GM18508 (cell line): ENCODE measurements at regions not wholly inside any gene's neighbourhood (a gene's known extent, or its start where the extent isn't known, plus 50 kb on each side); places are given as distances from the start of the nearest gene placed in this dataset.
"Not testable (repeated sequence)": the region's sequence is repeated elsewhere in the genome, so short reads cannot be mapped to it uniquely, and the experiment has no call there.

Source experiments
- ATAC-seq: cut with Tn5 transposase; IDR thresholded peaks from one replicate; pipeline ENCODE4 v1.9.1; 2021; ENCODE audit warnings: moderate number of reproducible peaks; ENCODE audit not compliant: insufficient read depth, unreplicated experiment

DNA sequence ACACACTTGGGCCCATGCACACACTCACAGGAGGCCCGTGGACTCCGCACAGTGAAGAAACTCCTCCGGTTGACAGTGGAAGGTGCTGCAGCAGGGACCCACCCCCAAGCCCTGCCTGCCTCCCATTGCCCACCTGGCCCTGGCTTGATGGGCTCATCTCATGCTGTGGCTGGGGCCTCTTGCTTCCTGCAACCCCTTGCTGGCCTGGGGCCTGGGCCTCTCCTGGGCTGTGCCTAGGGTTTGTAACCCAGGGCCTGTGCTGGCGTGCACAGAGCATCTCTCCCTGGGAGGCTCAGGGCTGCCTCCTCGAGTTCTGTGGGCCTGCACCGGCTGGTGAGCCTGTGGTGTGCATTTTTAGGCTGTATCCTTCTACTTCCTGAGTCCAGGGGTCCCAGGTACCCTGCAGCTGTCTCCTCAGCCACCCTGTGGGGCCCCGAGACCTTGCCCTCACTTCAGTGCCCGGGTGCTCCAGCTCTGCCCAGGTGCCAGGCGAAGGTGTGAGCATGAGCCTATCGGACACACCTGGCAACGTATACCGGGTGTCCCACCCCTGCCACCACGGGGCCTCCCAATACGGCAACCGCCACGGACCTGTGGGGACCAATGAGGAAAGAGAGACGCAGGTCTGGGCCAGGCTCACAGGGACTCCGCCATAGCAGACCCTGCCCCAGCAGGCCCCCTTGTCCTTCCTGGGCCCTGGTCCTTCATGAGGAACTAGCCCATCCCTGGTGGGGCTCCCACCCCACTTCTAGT is 158.3 kb upstream of the POTEB2 start:
- ATAC-seq, result not testable (repeated sequence)

DNA sequence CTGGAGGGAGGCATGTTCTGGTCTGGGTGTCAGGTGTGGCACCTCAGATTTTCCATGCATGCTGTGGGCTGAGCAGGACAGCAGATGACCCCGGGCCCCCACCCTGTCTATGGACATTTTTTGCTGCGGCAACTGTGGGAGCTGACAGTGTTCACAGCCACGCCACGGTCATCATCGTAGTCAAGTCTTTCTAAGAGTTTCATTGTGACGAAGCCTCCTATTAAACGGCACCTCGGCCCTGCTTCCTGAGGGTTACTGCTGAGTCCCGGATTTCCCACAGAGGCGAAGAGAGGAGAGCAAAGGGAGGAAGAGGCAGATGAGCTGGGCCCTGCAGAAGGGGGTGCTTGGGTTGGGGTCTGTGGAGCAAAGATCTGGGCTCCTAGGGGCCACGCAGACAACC is 152.1 kb upstream of the POTEB2 start:
- ATAC-seq, result not testable (repeated sequence)

DNA sequence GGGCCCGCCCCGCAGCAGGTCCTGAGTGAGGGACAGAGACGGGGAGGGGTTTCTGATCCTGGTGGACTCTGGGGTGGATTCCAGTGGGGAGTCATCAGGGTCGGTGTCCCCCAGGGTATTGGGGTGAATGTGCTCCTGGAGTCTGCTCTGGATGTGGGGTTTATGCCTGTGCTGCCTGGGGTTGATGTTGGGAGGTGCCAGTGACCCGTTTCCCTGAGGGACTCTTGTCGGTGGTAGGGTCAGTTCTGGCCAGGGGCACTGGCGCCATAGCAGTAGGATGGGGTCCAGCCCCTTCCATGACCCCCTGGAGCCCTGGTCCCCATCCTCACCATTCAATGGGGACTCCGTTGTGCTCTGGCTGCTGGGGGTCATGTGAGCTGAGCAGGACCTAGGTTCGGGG is 151.2 kb upstream of the POTEB2 start:
- ATAC-seq, result not testable (repeated sequence)

DNA sequence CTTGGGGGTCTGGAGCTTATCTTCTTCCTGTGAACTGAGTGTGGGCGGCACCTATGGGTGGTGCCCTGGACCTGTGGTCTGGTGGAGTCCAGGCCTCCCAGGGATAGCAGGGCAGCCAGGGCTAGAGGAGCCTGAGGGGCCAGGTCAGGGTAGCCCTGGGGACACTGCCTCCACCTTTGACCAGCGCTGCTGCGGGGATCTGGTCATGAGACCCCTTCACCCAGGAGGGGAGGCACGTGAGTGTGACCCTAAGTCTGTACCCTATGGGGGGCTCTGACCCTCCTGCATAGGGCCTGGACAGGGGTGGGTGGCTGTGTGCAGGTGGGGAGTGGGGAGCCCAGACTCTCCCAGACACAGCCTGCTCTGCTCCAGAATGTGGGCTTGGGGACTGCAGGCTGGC is 150.5 kb upstream of the POTEB2 start:
- ATAC-seq, result not testable (repeated sequence)

DNA sequence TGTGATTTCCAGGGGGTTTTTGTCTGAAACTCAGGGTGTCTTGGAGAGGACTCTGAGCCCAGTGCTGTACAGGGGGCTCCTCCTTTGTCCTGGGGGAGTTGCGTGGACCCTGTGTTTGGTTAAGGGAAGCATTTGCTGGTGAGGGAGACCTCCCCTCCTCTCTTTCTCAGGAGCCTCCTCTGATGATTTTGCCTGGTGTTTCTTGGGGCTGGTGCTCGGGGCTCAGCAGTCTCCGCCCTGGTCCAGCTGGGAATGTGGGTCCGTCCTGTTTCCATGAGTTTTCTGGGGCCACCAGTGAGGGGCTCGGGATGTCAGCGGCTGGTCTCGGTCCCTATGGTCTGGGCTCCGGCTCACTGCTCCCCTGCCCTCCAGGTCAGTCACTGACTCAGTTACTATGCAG is 149.1 kb upstream of the POTEB2 start:
- not testable (repeated sequence) for ATAC-seq

DNA sequence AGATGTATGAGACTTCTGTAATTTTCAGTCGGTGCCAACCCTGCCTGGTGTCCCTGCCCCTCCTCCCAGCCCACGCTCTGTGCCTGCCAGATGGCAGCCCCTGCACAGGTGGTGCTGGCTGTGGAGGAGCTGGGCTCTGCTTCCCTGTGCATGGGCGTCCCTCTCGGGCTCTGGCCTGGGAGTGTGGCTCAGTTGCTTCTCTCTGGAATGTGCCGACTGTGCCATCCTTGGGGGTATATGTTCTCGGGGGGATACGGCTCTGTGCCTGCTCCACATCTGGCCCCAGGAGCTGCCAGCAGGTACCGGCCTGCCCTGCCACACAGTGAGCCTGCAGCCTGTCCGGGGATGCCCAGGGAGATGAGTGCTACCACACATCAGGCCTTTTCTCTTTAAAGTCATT is 147.2 kb upstream of the POTEB2 start:
- not testable (repeated sequence) for ATAC-seq

DNA sequence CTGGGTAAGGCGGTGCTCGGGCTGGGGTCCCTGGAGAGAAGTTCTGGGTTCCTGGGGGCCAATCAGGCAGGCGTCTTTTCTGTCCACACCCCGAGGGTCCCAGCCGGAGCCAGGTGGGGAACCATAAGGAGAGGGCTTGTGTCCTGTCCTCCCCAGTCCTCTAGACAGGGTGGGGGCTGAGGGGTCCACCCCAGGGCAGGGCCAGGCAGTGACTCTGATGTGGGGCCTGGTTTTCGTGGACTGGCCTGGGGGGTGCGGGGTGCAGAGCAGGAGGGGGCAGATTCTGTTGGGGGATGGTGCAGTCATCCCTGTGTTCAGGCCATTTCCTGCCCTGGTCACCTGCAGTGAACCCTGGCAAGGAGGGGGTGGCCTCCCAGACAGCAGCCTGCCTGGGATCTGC is 143.5 kb upstream of the POTEB2 start:
- not testable (repeated sequence) for ATAC-seq

DNA sequence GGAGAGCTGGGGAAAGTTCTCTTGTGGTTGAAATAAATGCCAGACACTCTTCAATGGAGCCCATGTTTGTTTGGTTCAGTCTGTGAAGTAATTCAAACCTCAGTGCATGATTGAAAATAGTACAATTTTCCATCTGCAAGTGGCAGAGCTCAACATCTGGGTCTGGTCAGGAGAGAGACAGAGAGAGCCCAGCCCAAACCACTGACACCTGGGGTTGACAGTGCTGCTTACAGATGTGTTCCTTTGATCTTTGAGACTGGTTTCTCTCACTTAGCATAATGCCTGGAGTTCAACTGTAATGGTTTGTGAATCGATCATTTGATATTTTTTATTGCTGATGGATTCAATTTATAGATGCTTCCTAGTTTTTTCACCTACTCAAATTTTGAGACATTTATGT is 137.3 kb upstream of the POTEB2 start:
- not testable (repeated sequence) for ATAC-seq

DNA sequence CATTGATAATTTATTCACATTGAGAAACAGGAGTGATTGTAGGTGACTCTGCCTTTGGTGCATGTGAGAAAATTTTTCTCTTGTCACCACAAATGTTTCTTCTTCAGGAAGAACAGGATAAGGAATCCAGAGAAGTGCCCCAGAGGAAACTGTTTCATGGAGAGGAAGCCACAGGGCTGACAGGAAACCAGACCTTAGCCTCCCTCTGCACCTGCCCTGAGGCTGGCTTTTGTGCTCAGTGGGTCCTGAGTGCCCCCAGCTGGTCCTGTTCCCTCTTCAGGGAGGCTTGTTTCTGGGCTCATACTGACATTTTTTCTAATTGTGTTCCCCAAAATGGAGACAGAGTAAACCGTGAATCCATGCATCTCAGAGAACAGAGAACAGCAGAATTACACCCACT is 135.8 kb upstream of the POTEB2 start:
- ATAC-seq, result not testable (repeated sequence)

DNA sequence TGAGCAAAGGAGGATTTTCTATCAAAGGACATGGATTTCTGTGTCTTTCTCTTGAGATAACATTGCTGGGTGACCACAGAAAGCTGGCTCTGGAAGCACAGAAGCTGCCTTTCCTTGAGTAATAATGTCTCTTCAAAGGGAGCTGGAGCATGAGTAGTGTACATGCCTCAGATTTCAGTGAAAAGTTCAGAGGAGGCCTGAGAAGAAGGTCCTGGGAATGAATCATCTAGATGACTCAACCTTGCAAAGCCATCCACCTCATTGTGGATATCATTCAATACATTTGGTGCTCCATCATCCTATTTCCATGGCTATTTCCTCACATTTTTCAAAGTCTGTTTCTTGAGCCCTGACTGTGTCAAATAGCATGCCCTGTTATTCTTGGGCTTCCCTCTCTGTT is 125.6 kb upstream of the POTEB2 start:
- not testable (repeated sequence) for ATAC-seq

DNA sequence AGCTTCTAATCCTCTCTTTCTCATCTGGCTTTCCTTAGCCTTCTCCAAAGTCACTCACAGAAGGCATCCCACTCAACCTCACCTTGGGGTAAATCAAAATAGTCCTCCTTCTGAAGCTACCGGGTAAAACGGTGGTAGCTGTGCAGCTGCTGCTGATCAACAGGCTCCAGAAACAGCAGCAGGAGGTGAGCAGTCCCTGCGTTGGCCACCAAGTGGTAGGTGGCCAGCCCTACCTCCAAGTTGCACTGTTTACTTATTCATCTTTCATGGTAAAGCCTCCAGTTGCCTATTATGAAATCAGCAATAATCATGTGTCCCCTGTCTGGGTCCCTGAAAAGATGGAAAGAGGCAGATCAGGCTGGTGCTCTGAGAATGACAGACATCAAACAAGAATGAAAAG is 125.1 kb upstream of the POTEB2 start:
- ATAC-seq, result not testable (repeated sequence)

DNA sequence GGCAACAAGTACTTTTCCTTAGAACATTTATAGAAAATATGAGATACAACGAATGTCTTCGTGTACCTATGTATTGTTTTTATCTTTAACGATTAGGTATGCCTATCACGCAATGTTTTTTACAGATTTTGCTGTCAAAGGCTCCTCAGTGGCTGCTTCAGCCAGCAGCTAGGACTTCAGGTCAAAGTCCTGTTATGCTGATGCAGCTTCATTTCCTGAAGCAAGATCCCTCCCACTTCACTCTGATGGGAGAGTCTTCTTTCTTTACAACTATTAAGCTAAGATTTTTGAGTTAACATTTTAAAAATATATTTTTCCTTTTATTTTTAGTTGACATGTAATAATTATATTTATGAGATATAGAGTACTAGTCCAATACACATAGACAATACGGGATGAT is 120.7 kb upstream of the POTEB2 start:
- not testable (repeated sequence) for ATAC-seq

DNA sequence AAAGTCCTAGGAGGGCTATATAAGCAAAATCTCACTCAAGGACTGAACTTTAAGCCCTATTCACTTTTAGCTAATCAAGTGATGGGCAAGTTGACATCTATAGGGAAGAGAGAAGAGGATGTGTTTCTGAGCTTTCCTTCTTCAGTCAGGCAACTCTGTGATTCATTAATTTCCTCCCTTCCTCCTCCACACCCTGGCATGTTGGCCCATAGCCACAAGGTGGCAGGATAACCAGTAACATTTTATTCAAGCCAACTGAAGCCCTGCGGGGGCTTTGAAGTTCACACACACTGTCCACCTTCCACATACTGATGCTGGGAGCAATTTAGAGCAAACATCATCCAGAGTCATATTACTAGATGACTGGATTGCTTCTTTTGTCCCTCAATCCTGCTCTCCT is 111.9 kb upstream of the POTEB2 start:
- peak; percentile 77 for ATAC-seq

DNA sequence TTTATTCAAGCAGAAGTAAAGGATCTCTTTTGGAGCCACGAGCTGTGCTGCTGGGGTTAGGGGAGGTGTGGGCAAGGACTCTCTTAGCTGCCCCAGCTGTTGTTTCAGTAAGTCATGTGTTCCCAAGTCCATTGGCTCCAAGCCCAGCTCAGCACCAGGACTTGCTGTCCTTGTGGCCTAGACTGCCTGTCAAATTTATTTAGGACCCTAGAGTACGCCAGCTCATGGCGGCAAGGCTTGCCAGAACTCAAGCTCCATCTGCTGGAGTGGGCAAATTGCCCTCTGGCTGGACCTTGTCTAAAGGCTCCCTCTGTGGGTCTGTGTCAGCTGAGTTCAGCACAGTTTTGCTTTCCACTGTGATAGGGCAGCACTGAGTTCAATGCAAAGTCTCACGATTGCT is 106.6 kb upstream of the POTEB2 start:
- ATAC-seq, result not testable (repeated sequence)

DNA sequence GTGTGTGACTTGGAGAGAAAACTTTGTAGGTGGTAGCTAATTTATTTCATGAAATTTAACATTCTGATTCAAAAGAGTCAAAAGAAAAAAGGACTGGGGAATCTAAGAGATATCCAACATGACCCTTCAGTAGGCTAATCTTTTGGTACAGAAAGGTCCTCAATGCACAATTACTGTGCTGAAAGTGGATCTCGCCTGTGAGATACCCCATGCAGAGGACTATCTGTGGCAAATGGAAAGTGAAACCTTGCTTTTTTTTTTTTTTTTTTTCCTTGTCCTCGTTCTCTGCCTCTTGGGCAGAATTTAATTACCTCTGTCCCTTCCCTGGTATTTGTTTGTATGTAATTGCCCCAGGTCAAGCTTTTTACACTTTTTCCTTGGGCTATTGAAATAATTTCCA is 93.2 kb upstream of the POTEB2 start:
- ATAC-seq, result not testable (repeated sequence)

DNA sequence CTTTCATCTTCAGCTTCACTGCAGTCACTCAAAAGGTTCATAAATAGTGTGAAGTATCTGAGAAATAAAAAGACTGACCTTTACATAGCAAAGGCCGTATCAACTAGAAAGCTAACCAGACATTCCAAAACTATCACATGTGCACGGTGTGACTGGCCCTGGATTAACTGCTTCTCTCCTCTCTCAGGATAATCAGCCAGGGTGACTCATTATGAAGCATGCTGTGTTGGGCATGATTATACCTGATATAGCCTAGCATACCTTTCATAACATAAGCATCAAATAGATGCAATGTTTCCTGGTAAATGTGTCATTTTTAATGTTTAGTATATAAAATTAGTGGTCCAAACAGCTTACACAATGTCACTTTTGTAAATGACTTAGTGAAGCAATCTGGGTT is 63.2 kb upstream of the POTEB2 start:
- ATAC-seq, result not testable (repeated sequence)
